SK-N-SH treated with all-trans-retinoic acid at 6 μM for 48 hours (cell line): ENCODE measurements at regions not wholly inside any gene's neighbourhood (a gene's known extent, or its start where the extent isn't known, plus 50 kb on each side); places are given as distances from the start of the nearest gene placed in this dataset.

ENCODE experiments used
- PATZ1 ChIP-seq: fragments of 250-450 bp; sonication (Bioruptor Pico); IDR thresholded peaks from 2 replicates; pipeline ENCODE4 v1.8.0; 2020; ENCODE audit warnings: mild to moderate bottlenecking, moderate library complexity, borderline replicate concordance
- SNAI2 ChIP-seq: fragments of 250-450 bp; sonication (Bioruptor Pico); IDR thresholded peaks from 2 replicates; pipeline ENCODE4 v1.5.0; 2020; ENCODE audit warnings: mild to moderate bottlenecking, moderate library complexity
- TSHZ2 ChIP-seq: fragments of 250-450 bp; sonication (Bioruptor Pico); IDR thresholded peaks from 2 replicates; pipeline ENCODE4 v1.5.0; 2020; ENCODE audit warnings: mild to moderate bottlenecking, moderate library complexity

- no peak for TF ChIP-seq PATZ1 (CRISPR knock-in tag)
- TF ChIP-seq SNAI2, result no peak
- no peak for TF ChIP-seq TSHZ2 (CRISPR knock-in tag)
Measured at GRCh38 chr4:12734586-12734985, 749.6 kb downstream of the RAB28 start.
